GM12878 (cell line): ENCODE measurements at regions not wholly inside any gene's neighbourhood (a gene's known extent, or its start where the extent isn't known, plus 50 kb on each side); places are given as distances from the start of the nearest gene placed in this dataset.

Experiments used
- BCL11A ChIP-seq: IDR thresholded peaks from 2 replicates; pipeline ENCODE4 v1.6.1; 2011; ENCODE audit warnings: low read depth, low read length
- CHD2 ChIP-seq: IDR thresholded peaks from 2 replicates; pipeline ENCODE4 v1.6.1; 2011; ENCODE audit warnings: low read depth, low read length, improper control_type of control experiment, borderline replicate concordance
- GABPA ChIP-seq: IDR thresholded peaks from 2 replicates; pipeline ENCODE4 v1.6.1; 2014; ENCODE audit warnings: antibody characterized with exemption, low read depth, mild to moderate bottlenecking, inconsistent platforms
- HCFC1 ChIP-seq: fragments of 150-350 bp; IDR thresholded peaks from 2 replicates; pipeline ENCODE4 v1.6.1; 2014; ENCODE audit warnings: low read length
- NFYB ChIP-seq: IDR thresholded peaks from 2 replicates; pipeline ENCODE4 v1.6.1; 2011; ENCODE audit warnings: low read depth, mild to moderate bottlenecking, low read length, improper control_type of control experiment, moderate library complexity; ENCODE audit not compliant: insufficient read depth
- NR2F1 ChIP-seq: fragments of 450-650 bp; conservative IDR thresholded peaks from 2 replicates; pipeline ENCODE4 v1.6.1; 2017; ENCODE audit warnings: mild to moderate bottlenecking
- SMC3 ChIP-seq: IDR thresholded peaks from 2 replicates; pipeline ENCODE4 v1.6.1; 2011; ENCODE audit warnings: low read length, improper control_type of control experiment, borderline replicate concordance
- SP1 ChIP-seq: IDR thresholded peaks from one replicate; pipeline ENCODE4 v1.6.1; 2011; ENCODE audit warnings: low read depth, low read length
- STAT1 ChIP-seq: fragments of 450-650 bp; conservative IDR thresholded peaks from 2 replicates; pipeline ENCODE4 v1.6.1; 2014; ENCODE audit warnings: antibody characterized with exemption, mild to moderate bottlenecking
- WRNIP1 ChIP-seq: IDR thresholded peaks from 2 replicates; pipeline ENCODE4 v1.6.1; 2011; ENCODE audit warnings: low read depth, low read length, improper control_type of control experiment, borderline replicate concordance
- ZBED1 ChIP-seq: IDR thresholded peaks from 2 replicates; pipeline ENCODE4 v1.6.1; 2016; ENCODE audit warnings: borderline replicate concordance
- TF ChIP-seq, protein P1 (sequence below): IDR thresholded peaks from 2 replicates; pipeline ENCODE4 v1.6.1; 2011; ENCODE audit warnings: mild to moderate bottlenecking, low read depth, low read length, moderate library complexity; ENCODE audit not compliant: insufficient replicate concordance
- TF ChIP-seq, protein P2 (sequence below): fragments of 450-650 bp; IDR thresholded peaks from 2 replicates; pipeline ENCODE4 v1.6.1; 2017; ENCODE audit warnings: mild to moderate bottlenecking, moderate library complexity

DNA sequence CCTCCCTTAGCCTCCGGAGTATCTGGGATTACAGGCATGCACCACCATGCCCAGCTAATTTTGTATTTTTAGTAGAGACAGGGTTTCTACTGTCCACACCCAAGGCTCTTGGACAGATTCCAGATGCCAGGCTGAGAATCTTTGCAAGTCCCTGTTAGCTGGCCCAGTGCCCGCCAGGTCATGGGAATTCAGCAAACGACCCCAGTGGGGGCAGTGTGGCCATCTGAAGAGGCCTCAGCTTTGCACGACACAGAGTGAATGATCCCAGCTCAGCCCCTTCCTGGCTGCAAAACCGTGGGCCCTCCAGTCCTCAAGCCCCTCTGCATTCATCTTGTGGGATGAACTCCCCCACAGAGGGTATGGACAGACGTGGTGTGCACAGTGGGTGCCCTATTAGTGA lies 179.5 kb upstream of the ID2 start (continued):
- TF ChIP-seq, protein P1, sequence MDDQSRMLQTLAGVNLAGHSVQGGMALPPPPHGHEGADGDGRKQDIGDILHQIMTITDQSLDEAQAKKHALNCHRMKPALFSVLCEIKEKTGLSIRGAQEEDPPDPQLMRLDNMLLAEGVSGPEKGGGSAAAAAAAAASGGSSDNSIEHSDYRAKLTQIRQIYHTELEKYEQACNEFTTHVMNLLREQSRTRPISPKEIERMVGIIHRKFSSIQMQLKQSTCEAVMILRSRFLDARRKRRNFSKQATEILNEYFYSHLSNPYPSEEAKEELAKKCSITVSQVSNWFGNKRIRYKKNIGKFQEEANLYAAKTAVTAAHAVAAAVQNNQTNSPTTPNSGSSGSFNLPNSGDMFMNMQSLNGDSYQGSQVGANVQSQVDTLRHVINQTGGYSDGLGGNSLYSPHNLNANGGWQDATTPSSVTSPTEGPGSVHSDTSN: no peak
- TF ChIP-seq WRNIP1 (no peak), GABPA (no peak), BCL11A (no peak), SP1 (no peak), STAT1 (no peak), NFYB (no peak), SMC3 (no peak), HCFC1 (no peak), NR2F1 (no peak), CHD2 (no peak), ZBED1 (no peak)
- TF ChIP-seq, protein P2, sequence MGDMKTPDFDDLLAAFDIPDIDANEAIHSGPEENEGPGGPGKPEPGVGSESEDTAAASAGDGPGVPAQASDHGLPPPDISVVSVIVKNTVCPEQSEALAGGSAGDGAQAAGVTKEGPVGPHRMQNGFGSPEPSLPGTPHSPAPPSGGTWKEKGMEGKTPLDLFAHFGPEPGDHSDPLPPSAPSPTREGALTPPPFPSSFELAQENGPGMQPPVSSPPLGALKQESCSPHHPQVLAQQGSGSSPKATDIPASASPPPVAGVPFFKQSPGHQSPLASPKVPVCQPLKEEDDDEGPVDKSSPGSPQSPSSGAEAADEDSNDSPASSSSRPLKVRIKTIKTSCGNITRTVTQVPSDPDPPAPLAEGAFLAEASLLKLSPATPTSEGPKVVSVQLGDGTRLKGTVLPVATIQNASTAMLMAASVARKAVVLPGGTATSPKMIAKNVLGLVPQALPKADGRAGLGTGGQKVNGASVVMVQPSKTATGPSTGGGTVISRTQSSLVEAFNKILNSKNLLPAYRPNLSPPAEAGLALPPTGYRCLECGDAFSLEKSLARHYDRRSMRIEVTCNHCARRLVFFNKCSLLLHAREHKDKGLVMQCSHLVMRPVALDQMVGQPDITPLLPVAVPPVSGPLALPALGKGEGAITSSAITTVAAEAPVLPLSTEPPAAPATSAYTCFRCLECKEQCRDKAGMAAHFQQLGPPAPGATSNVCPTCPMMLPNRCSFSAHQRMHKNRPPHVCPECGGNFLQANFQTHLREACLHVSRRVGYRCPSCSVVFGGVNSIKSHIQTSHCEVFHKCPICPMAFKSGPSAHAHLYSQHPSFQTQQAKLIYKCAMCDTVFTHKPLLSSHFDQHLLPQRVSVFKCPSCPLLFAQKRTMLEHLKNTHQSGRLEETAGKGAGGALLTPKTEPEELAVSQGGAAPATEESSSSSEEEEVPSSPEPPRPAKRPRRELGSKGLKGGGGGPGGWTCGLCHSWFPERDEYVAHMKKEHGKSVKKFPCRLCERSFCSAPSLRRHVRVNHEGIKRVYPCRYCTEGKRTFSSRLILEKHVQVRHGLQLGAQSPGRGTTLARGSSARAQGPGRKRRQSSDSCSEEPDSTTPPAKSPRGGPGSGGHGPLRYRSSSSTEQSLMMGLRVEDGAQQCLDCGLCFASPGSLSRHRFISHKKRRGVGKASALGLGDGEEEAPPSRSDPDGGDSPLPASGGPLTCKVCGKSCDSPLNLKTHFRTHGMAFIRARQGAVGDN: no peak
